GM12875 (cell line): ENCODE measurements at regions not wholly inside any gene's neighbourhood (a gene's known extent, or its start where the extent isn't known, plus 50 kb on each side); places are given as distances from the start of the nearest gene placed in this dataset.

Experiments used
- H3K4me3 ChIP-seq: one replicate; pipeline ENCODE4 v1.5.1; 2011; ENCODE audit warnings: low read depth, low read length, control low read depth
- CTCF ChIP-seq: IDR thresholded peaks from 2 replicates; pipeline ENCODE4 v1.5.1; 2011; ENCODE audit warnings: low read depth, mild to moderate bottlenecking, control low read depth, inconsistent platforms, low read length, moderate library complexity, borderline replicate concordance; ENCODE audit not compliant: insufficient read depth

DNA sequence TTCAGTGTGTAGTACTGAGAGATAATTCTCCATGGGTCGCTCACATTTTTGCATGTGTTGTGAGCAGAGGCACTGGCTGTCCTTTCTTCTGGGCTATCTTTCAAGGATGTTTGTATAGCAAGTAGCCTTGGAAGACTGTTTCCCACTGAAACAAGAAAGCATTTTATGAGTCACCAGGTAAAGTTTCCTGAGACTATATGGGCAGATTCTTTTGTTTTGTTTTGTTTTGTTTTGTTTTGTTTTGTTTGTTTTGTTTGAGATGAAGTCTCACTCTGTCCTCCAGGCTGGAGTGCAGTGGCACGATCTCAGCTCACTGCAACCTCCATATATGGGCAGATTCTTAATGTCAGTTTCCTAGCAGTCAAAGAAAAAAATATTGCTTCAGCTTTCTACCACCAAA is 912.6 kb downstream of the TTLL7 start:
- no peak overlapping the region for H3K4me3 ChIP-seq
- no peak for TF ChIP-seq CTCF

DNA sequence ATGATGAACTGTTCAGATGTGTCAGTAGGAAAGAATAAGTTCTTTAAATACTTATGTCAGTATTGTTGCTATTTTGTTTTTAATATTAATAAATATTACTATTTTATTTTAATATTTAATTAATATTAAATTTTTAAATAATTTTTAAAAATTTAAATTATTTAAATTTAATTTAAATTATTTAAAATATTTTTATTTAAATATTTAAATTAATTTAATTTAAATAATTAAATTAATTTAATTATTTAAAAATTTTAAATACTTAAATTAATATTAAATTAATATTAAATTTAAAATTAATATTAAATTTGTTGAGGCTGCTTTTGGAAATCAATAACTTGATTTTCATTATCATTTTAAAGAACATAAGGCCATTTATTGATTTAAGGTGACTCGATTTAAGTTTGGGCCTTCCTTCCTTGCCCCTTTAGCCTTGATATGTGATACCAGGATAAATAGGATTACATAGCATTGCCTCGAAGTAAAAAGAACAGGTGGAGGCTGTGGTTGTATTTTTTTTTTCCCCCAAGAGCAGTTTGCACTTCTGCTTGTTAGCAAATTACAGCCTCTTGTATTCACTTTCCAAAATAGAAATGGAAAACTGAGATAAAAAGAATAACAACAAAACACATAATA is 915.2 kb downstream of the TTLL7 start:
- TF ChIP-seq CTCF, result no peak
- no peak overlapping the region for H3K4me3 ChIP-seq

DNA sequence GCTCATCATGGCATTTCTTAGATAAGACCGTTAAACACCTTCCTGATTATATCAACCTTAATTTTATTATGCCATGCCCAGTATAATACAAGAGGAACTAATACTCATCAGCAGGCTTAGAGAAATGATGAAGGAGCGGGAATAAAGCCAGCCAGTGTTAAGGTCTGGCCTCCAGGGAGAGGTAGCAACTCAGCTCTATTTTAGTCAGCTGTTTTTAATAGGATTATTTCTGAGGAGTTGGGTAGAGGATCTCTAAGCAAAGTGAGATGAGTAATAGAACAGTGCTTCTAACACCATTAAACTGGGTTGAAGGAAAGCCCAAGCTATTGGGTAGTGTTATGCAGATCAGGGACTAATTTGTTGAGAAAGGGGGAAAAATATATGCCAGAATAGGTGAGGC is 921.5 kb downstream of the TTLL7 start:
- TF ChIP-seq CTCF, result no peak
- no peak overlapping the region for H3K4me3 ChIP-seq

DNA sequence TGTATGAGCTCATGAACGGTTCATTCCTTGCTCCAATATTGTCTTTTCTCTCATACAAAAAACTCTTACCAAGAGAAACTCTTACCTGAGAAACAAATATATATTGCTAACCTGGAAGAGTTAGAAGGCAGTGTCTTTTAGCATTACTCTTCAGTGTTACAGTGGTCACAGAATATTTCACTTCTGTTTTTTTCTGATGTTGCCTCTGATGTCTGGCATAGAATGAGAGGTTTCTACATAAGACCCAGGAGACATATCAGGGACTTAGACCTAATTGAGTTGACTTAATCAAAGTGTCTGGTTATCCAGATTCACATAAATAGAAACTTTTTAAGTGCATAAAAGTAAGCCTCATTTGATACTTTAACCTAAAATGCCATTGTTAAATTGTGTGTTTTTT is 923.8 kb downstream of the TTLL7 start:
- H3K4me3 ChIP-seq, result no peak overlapping the region
- TF ChIP-seq CTCF, result no peak

DNA sequence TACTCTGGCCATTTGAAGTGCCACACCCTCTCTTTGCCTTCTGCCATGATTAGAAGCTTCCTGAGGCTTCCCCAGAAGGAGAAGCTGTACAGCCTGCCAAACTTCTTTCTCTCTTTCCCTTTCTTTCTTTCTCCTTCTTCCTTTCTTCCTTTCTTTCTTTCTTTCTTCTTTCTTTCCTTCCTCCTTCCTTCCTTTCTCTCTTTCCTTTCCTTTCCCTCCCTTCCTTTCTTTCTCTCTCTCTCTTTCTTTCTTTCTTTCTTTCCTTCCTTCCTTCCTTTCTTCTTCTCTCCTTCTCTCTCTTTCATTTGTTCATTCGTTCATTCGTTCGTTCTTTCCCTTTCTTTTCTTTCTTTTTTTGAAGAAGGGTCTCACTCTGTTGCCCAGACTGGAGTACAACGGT is 931.0 kb downstream of the TTLL7 start:
- no peak overlapping the region for H3K4me3 ChIP-seq
- TF ChIP-seq CTCF, result no peak

GRCh38 chr1:83065952-83066727 is 932.8 kb downstream of the TTLL7 start:
- H3K4me3 ChIP-seq, result no peak overlapping the region
- no peak for TF ChIP-seq CTCF

GRCh38 chr1:83064589-83065242 is 934.2 kb downstream of the TTLL7 start:
- no peak for TF ChIP-seq CTCF
- no peak overlapping the region for H3K4me3 ChIP-seq
